GM08714 (cell line): ENCODE measurements at regions not wholly inside any gene's neighbourhood (a gene's known extent, or its start where the extent isn't known, plus 50 kb on each side); places are given as distances from the start of the nearest gene placed in this dataset.

Source experiments
- H3K4me3 ChIP-seq: fragments of 200-500 bp; sonication (Bioruptor generic); 2 replicates; pipeline ENCODE4 v1.5.1; 2014; ENCODE audit warnings: mild to moderate bottlenecking, low read length, inconsistent platforms
- ZNF274 ChIP-seq: IDR thresholded peaks from 2 replicates; pipeline ENCODE4 v1.6.1; 2012; ENCODE audit warnings: mild to moderate bottlenecking, low read depth, low read length

GRCh38 chr2:16217291-16217690, 276.9 kb downstream of the MYCN start:
- TF ChIP-seq ZNF274, result no peak
- no peak overlapping the region for H3K4me3 ChIP-seq

GRCh38 chr2:16216558-16216945, 276.2 kb downstream of the MYCN start:
- H3K4me3 ChIP-seq, result no peak overlapping the region
- TF ChIP-seq ZNF274, result no peak

DNA sequence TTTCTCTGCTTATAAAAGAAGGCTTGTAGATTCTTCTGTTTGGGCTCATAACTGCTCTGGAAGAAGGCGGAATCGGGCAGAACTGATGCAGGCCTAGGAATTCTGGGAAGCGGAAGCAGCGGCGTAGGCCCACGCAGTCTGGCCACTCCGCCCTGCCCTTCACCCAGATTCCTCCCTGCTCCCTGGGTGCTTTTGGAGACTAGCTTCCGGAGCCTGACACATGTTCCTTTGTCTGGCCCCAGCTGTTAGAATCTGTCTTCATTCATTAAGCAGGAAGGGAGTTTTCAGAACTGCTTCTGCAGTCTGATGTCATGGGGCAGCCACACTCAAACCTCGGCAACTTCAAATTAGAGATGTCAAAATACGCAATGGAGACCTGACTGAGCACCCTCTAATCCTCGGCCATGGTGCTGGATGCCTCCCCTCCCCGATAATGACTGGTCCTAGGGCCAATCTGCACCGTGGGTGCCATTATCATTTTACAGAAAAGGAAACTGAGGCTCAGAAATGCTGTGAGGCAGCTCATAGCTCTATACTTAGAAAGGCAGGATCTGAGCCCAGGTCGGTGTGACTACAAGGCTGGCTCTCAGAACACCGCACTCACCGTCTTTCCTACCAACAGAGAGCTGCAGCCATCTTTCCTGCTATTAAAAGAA, 275.7 kb downstream of the MYCN start:
- TF ChIP-seq ZNF274, result no peak
- H3K4me3 ChIP-seq, result no peak overlapping the region

DNA sequence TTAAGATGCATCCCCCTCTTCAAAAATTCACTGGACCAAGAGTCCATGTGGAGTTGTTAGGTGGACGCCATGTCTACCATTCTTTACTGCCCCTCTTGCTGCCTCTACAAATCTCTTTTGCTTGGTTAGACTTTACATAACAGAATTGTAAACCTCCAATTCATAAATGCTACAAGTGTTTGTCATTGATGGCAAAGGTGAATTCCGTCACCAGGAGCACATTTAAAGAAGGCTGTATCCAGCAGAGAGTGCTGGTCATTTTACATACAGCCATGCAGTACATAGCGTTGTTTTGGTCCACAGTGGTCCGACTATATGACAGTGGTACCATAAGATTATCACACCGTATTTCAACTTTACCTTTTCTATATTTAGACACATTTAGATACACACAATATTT, 274.5 kb downstream of the MYCN start:
- H3K4me3 ChIP-seq, result no peak overlapping the region
- no peak for TF ChIP-seq ZNF274

DNA sequence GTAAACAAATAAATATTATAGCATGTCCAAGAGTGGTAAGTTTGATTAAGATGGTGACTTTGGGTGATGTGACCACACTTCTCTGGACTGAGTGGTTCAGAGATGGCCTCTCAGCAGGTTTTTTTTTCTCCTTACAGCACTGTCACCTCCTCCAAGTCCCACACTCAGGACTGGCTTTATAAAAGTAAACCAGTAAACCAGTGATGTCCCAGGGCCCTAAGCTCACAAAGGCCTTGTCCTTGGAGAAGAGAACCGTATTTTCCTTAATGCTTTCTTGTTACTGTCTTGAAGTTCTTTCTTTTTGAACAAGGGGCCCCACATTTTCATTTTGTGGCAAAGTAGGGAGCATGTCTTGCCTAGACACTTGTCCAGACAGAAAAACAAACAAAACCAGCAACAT, 274.0 kb downstream of the MYCN start:
- H3K4me3 ChIP-seq, result no peak overlapping the region
- TF ChIP-seq ZNF274, result no peak

DNA sequence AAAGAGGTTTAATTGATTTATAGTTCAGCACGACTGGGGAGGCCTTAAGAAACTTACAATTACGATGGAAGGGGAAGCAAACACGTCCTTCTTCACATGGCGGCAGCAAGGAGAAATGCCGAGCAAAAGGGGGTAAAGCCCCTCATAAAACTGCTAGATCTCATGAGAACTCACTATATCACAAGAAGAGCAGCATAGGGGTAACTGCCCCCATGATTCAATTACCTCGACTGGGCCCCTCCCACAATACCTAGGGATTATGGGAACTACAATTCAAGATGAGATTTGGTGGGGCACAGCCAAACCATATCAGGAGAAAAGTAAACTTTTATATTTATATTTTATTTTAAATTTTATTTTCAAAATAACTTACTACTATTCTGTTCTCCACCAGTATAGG, 272.0 kb downstream of the MYCN start:
- no peak overlapping the region for H3K4me3 ChIP-seq
- no peak for TF ChIP-seq ZNF274

- TF ChIP-seq ZNF274, result no peak
- no peak overlapping the region for H3K4me3 ChIP-seq
Measured at GRCh38 chr2:16211341-16211740, 271.0 kb downstream of the MYCN start.

DNA sequence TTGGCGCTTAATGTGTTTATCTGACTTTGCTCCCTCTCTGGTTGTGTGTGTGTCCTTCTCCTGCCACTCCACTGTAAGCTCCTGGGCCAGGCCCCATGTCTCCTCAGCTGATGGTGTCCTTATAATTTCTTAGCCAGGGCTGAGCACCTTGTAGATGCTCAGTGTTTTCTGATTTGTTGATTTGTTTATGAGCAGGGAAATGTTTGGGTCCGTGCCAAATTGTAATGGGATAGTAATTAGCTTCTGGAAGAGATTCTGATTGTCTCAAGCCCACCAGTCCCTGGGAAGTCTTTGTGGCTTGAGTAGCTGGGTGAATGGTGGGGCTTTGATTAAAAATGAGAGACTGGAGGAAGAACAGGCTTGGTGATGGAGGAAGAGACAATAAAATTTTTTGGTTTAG, 270.5 kb downstream of the MYCN start:
- no peak overlapping the region for H3K4me3 ChIP-seq
- no peak for TF ChIP-seq ZNF274

DNA sequence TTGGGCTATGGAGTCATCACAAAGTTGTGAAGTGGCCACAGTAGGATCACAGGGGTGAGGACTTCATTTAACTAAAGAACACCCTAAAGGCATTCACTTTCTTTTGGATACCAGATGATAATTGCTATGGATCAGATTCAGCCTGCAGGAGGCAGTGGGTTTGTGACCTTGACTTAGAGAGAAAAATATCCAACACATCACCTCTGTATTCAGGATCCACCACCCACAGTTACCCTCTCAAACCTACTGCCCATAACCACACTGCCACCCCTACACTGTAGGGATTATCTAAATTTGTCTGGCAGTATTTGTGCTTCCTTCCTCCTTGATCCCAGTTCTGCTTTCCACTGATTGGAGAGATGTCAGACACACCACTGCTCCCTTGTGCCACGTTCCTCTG, 269.4 kb downstream of the MYCN start:
- no peak overlapping the region for H3K4me3 ChIP-seq
- TF ChIP-seq ZNF274, result no peak

- no peak overlapping the region for H3K4me3 ChIP-seq
- no peak for TF ChIP-seq ZNF274
Measured at GRCh38 chr2:16208921-16209320, 268.6 kb downstream of the MYCN start.

DNA sequence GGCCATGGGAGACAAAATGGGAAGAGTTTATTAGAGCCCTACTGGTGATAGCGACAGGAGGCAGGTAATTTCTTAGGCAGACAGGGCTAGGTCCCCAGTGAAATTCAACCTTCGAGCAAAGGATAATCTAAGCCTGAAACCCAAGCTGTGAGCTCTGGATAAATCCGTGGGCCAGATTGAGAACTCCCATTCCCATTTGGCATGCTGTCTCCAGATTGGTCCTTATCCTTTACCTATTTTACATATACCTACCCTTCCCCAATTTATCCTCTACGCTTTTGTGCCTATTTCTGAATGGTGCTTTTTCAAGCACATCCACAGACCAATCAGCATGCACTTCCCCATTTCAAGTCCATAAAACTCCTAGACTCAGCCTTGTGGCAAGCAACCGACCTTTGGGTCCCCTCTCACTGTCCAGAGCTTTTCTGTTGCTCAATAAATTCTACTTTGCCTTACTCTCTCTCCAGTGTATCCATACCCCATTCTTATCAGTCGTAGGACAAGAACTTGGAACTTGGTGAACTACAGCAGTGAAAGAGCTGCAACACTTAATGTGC, 268.0 kb downstream of the MYCN start:
- no peak for TF ChIP-seq ZNF274

GRCh38 chr2:16207611-16208010, 267.3 kb downstream of the MYCN start:
- no peak for TF ChIP-seq ZNF274
- H3K4me3 ChIP-seq, result no peak overlapping the region

More for the DNA sequence above, 268.0 kb downstream of the MYCN start:
- no peak overlapping the region for H3K4me3 ChIP-seq

GRCh38 chr2:16207151-16207550, 266.8 kb downstream of the MYCN start:
- no peak for TF ChIP-seq ZNF274
- no peak overlapping the region for H3K4me3 ChIP-seq

DNA sequence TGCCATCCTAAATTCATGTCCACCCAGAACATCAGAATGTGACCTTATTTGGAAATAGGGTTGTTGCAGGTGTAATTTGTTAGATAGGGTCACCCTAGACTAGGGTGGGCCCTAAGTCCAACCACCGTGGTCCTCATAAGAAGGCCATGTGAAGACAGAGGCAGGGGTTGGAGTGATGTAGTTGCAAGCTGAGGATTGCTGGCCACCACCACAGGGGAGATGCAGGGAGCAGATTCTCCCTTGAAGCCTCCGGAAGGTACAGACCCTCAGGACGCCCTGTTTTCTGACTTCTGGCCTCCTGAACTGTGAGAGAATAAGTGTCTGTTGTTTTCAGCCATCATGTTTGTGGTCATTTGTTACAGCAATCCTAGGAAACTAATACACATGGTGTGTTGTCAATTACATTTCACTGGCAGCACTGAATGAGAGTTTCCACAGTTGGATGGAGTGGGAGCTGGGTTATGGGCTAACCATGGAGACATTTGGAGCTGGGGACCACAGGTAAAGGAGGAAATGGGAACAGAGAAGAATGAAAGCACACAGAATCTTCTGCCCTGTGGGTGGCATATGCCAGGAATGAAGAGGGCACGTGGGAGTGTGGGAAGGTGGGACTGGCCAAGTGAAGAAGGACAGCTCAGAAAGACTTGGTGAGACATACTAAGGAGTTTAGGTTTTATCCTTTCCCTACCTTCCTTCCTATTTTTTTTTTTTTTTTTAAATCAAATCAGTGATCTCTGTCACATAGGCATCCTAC, 266.0 kb downstream of the MYCN start:
- no peak overlapping the region for H3K4me3 ChIP-seq
- TF ChIP-seq ZNF274, result no peak

GRCh38 chr2:16205631-16206030, 265.3 kb downstream of the MYCN start:
- TF ChIP-seq ZNF274, result no peak
- H3K4me3 ChIP-seq, result no peak overlapping the region

DNA sequence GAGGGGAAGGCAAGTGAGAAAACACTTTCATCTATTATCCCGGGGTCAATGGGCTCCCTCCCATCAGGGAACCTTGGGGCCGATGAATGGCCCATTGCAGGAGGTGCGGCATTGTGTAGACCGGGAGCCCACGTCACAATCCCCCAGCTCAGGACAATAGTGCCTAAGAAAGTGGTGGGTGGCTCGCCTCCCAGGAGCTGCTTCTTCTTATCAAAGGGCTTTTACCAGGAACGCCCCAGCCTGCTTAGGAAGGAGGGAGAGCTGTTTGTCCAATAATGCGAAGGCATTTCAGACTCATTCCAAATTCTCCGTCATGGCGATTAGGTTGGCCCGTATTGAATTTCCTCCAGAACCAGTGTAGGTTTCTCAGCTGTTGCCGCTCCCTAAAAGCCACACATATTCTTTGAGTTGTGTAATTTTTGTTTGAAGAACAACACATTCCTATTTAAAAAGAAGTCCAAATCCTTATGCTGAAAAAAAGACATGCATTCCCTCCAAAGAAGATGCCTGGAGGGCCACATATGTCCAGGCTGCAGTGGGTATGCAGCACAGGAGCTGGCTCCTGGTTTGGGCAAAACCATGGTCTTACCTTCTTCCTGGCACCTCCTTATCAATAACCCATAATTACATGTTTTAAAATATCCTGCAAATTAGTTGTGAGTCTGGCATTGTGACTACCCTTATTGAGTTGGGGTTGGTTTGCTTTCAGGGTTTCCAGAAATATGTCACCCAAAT, 264.7 kb downstream of the MYCN start:
- no peak for TF ChIP-seq ZNF274
- no peak overlapping the region for H3K4me3 ChIP-seq
